GM21723 (cell line): ENCODE measurements at regions not wholly inside any gene's neighbourhood (a gene's known extent, or its start where the extent isn't known, plus 50 kb on each side); places are given as distances from the start of the nearest gene placed in this dataset.

Experiments
- ATAC-seq: cut with Tn5 transposase; IDR thresholded peaks from one replicate; pipeline ENCODE4 v1.9.1; 2021; ENCODE audit warnings: mild to moderate bottlenecking, moderate library complexity; ENCODE audit not compliant: unreplicated experiment

DNA sequence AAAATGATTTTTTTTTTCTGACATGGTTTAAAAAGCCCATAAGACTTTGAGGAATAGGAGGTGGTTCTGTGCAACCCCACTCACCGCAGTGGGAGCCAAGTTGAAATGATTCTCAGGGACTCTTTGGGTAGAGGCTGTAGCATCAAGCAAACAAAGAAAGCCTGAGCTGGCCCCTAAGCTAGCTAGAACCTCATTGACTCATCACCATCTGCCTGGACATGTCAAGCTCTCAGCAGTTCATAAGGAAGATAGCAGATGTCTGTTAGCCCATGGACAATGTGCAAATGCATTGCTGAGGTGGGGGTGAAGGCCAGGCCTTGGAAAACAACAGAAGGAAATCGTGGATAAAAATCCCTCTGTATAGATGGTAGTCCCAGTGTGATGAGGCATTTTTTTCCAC lies 234.8 kb downstream of the NR2F2 start:
- ATAC-seq: no peak

DNA sequence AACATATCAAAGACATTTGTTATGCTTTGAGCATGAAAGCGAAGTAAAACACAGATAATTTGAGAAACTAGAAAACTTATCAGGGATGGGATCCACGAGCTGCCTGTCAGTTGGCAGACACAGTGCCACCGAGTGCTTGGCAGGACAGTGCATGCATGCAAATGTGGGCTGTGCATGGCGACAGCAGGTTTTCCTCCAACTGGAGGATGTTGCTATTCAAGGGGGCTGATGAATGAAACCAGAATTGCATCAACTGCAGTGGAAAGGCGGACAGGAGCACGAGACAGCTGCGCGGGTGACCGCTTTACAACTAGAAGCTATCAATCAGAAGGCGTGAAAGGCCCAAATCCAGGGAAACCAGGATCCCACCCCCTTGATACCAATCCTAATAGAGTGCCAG lies 244.3 kb downstream of the NR2F2 start:
- no peak for ATAC-seq

DNA sequence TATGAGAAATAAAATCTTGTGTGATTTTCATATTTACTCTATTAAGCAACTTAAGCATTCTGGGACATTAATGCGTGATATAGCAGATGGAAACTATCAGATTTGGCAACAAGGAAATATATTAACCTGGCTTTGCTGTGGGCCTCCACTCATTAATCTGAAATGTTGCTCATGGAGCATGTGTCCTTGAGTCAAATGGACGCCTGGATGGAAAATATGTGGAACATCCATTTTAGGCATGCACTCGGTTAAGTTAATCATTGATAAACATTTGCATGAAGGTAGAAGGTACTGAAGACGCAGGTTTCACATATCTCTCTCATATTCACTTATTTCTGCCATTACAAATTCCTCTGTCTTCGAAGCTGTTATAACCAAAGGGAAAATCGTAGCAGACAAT lies 246.1 kb downstream of the NR2F2 start:
- ATAC-seq: no peak

DNA sequence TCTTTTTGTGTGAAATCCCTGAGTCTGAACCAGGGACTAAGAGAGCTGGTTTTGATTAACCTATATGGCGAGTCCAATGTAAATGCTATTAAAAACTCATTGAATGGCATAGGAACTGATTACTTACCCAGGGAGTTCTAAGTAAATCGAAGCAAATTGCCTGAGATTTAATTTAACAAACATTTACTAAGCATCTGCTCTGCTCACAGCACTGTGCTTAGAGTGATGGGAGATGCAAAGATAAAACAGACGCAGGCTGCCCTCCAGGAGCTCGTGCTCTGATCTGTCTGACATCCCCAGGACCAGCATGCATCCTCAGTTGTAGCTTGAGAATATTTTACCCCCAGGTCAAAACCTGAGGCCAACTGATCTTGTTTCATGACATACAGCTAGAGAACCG lies 247.9 kb downstream of the NR2F2 start:
- ATAC-seq: no peak

DNA sequence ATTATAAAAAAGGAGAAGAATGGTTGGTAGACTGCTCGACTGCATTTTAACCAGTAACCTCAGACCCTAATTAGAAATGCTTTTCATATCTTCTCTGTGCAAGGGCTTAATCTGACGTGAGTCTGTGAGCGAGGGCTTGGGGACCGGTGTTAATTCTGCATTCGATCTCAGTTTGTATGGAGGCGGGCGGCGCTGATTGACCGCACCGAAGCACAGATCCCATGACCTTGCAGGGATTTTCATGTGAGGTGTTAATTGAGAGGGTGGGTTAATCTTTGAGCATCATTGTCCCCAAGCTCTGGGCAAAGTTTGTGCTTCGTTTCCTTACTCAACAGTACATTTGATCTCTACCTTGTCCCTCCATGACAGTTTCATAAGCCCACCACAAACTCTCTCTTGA lies 250.9 kb downstream of the NR2F2 start:
- no peak for ATAC-seq

DNA sequence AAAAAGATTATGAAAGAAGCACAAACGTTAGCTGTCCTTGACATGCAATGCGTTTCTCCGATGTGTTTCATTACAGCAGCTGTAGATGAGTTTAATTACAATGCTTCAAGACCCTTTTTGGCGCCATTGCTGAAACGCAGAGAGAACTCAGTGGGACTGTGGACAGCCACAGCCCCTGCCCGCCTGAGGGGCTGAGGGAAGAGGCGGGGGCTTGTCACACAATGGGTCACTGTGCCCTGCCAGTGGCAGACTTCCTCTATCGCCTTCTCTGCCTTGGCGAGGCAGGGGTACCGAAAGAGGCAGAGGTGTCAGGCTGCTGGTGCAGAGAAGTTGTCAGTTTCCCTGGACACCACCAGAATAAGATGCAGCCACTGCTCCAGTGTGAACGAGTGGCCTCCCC lies 252.0 kb downstream of the NR2F2 start:
- ATAC-seq: no peak

DNA sequence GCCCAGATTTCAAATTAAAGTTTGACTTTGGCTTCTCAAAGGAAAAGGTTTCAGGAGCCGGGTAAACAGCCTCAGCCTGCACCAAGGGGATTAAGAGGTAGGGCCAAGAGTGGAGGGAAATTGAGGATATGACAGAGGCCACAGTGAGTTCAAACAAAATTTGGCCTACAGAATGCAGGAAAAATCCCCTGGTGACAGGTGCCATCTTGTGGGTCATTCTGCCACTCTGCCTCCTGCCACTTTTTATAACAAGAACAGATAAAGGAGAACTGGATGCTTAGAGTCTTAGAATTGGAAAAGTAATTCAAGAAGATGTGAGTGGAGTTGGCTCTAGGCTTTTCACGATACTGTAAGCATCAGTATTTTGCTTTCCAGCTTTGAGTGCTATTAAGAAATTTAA lies 253.2 kb downstream of the NR2F2 start:
- ATAC-seq: no peak

DNA sequence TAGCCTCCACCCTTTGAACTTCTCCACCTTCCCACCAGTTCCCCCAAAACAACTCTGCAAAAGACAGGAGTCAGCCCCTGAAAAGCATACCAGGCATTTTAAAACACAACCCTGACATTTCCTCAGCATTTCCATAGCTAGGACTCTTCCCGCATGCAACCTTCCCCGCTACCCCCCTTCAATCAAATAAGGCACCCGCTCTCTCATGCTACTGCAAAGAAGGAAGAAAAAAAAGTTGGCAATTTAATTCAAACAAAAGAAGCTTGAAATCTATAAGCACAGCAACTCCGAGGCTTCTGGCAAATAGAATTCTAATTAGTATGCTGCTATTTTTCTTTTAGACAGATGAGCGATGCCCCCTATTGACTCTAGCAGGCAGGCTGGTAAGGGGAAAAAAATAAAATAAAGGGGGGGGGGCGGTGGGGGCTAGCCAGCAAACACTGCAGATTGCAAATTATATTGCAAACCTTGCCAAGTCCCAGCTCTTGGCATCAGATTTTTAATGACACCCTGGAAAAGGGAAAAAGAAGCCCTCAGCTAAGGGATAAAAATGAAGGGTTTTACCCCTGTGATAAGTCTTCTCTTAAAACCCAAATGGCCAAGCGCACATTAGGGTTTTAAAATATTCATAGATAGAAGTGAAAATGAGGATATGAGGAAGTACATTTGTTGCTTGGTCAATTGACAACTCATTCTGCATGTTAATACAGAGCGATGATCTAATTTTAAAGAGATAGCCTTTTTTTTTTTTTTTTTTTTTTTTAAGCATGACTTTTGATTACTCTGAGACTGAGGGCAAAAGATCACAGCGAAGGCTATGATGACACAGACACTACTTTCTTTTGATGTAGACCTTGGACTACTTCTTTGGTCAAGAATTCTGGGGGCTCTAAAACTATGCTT lies 255.2 kb downstream of the NR2F2 start:
- ATAC-seq: no peak

DNA sequence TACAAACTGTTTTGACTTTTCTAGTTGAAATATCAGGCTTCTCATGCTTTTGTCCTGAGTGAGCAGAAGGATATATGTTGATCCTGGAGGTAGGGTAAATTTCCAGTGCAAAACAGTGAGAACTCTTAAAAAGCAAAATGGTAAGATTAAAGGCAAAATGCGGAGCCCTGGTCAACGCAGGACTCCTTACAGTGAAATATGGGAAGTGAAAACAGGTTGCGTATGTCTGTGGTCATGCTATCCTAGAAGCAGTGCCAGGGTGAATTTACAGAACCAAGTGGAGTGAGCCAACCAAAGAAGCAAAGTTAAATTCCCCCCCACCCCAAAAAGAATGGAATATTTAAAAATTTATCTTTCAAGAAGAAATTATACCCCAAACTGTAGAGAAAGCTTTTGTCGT lies 256.4 kb downstream of the NR2F2 start:
- no peak for ATAC-seq

DNA sequence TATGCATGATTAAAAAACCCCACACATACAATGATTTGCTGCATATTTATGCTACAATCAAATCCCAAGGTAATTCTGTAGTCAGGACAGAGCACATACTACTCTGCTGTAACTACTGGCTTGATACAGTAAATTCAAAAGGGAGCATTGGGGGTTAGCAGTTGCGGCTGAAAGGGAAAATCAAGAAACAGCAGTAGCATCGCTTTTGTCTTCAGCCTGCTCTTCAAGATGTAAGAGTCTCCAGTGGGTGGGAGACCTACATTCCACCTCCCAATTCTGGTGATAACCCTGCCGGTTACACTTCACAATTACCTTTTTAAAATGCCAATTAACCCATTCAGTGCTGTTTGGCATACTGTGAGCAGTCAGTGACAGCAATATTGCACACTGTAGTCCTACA lies 259.4 kb downstream of the NR2F2 start:
- no peak for ATAC-seq

DNA sequence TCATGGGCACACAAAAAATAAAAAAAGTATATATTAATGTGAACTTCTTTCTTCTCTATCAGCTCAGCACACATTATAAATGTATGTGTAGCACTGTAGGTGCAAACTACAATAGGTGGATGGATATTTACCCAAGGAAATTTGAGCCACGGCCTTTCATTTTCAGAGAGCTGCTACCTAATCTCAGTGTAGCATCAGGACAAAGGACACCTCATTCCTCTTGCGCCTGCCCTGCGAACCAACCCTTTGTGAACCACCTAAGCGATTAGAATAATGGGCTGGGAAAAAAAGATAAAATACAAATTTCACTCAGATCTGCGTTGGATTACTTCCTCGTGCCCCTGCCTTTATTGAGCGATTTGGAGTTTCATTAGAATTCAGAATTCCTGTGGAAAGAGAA lies 263.2 kb downstream of the NR2F2 start:
- ATAC-seq: no peak

DNA sequence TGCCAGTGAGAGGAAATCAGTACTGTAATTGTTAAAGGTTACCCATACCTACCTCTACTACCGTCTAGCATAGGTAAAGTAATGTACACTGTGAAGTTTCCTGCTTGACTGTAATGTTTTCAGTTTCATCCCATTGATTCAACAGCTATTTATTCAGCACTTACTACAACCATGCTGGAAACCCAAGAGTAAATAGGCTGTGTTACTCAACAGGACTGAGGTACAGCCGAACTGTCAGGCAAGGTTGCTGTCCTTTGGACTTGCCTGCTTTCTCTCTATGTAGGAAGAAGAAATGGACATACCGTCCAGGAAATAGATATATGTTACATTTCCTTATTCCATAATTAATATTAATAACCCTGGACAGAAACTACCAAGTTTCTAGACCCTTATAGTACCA lies 265.5 kb downstream of the NR2F2 start:
- ATAC-seq: no peak

DNA sequence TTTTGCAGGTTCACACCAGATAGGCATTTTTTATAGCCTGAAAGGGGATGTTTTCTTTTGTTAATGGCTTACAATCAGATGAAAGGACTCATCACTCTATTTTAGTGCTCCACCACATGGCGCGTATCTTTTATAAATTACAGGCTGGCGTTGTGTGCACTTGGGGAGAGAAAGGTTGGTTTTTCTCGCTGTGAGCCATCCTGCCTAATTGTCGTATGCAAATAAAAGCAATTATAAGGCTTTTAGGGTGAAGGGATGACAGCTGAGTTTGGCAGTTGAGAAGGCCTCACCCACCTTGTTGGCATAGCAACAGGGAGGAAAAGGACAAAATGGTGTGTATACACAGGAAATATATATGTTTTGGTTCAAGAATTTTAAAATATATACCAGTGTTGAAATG lies 268.0 kb downstream of the NR2F2 start:
- no peak for ATAC-seq

DNA sequence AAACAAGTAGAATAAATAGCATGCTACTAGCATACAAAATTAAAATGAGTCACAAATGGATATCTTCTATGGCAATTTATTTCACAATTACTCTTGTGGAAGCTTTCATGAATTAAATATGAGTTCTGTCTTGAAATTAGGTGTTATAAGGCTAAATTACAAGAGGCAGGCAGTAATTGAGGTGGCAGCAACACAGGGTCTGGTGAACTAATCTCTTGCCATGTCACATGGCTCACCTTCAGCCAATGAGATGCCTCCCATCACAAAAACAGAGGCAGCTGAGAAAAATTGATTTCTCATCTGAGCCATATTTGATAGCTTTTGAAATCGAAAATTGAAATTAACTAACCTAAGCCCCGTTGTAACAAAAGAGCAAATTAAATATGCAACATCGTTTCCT lies 268.8 kb downstream of the NR2F2 start:
- ATAC-seq: no peak

DNA sequence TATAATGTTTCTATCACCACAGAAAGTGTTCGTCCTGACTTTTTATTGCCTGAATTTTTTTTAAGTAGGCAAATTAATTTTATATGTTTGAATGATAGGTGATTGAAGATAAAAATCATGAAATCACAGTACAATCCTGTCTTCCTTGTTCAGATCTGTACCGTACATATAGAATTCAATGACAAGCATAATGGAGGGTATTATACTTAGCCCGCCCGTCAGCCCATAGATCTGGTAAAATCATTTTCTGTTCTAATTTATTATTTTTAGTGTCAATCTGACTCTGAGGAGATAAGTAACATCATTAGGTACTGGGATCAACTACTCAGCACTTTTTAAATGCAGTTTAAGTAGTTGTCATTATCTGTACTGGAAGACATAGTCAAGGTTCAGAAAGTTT lies 269.9 kb downstream of the NR2F2 start:
- ATAC-seq: no peak

DNA sequence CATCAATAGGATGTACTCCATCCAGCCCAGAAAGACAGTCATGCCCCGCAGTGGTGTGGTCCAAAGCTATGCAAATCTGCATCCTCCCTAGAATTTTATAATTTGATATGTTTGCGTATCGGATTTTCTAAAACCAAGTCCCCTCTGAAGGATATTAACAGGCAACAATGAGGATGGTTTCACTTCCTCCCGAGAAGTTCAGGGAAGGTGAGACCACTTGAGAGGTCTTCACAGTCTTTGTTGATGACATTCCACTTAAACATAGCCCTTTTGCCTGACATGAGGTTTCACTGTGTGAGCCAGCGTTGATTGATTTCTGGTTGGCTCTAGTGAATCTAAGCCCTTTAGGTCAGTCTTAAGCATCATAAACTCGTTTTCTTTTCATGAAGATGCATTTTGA lies 276.1 kb downstream of the NR2F2 start:
- no peak for ATAC-seq

DNA sequence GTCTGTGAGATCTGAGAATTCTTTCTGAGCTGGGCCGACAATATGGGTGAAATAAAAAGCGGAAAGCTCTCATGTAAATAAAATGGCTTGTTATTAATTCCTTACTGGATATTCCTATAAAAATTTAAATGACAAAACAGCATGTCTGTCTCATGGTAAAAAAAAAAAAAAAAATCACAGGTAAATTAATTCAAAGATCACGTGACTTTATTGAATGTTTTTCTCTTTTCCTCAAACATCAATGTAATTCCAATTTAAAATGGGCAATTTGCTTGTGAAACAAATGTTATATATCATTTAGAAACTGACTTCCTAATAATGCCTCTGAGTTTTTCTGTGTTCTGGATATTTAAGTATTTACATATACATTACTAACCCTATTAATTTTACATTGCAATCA lies 280.3 kb downstream of the NR2F2 start:
- ATAC-seq: no peak

DNA sequence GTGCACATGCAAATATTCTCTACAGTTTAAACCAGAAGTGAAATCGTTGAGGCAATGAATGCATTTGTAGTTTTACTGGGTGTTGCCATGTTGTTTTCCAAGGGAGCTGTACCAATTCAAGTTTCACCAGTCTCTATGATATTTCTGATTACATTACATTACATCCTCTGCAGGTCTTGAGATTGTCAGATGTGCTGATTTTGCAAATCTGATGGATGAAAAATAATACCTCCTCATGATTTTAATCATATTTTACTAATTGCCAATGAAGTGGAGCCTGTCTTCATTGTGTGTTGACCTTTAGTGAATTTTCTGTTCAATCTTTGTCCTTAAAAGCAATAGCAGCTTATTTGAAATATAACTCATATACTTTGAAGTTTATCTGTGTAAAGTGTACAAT lies 282.4 kb downstream of the NR2F2 start:
- ATAC-seq: no peak

DNA sequence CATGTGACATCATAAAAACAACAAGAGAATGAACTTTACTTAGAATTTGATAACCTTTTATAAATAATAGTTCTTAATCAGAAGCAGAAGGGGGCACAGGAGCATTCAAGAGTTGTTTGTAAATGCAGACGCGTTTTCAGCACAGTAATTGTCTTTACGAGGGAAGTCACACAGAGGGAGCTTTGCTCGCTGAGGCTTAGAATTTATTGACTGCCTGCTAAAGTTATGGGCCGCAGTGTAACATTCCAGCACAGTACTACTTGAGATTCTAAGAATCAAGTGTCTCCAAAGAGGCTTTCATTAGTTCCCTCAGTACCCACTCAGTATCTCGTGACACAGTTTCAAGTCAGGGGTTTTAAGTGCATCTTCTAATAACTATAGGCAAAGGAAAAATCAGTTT lies 288.7 kb downstream of the NR2F2 start:
- no peak for ATAC-seq

DNA sequence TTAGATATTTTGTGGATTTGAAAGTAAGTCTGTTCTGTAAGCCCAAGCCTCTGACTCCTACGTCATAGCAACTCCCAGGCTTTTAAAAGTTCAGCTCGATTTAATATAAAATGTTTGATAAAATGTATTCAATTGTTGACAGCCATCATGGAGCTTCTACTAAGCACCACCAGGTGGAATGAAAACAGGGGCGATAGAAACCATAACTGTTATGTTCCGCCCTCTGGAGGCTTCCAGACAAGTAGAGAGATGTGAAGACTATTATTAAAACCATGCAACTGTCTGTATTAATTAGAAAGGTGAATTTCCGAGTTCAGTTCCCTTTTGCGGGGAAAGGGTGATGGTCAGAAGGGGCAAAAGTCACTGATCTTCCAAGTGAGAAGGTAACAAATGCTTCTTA lies 292.2 kb downstream of the NR2F2 start:
- ATAC-seq: no peak

DNA sequence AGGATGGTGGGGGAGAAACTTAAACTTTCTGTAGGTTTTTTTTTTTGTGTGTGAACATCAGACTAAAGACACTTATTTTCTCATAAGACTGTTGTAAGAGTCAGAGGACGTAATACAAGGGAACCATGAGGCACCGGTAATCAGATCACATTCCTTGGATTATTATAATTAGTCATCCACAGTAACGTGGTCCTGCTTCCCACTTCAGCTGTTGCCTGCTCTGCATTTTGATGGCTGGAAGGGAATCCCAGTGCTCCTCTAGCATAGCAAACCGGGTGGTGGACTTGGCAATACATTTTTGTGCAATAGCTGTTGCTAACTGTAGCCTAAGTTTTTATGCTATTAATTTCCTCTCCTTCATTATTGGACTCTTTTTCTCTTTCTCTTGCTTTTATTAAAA lies 294.8 kb downstream of the NR2F2 start:
- ATAC-seq: no peak

DNA sequence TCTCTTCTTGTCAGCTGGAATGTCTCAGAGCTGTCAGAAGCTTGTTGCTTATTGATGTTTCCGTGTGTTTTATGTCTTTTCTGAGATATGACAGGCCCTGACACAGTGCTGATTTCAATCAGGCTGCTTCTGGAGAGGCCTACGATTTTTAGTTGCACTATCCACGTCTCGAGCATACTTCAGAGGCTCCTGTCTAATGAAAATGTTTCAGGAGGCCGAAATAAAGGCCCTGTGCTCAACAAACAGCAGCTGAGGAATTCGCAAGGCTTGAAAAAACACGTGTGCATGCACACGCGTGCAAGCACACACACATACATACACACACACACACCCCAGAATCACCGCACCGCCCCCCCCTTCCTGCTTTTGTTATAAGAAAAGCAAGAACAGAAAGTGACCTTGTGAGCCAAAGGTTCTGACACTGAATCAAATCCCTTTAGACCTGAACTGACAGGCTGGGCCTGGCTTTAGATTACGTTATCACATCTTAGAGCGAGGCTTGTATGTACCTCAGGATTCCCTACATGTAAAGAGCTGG lies 296.6 kb downstream of the NR2F2 start:
- no peak for ATAC-seq

DNA sequence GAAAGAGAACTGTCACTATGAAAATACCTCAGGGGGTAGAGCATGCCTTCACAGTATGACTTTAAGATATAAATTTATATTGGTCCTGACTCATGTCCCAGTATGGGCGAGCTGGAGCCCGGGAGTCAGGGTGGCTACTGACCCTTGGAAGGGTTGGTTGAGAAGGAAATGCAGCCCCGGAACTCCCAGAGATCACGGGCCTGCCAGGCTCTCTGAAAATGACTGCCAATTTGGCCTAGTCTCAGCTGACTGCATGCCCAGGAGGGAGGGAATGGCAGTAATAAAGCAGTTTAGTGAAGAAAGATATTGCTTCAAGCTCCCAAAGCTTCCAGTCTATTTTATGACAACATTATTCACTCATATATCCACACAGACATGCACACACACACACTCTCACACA lies 299.0 kb downstream of the NR2F2 start:
- ATAC-seq: no peak
